HG03196 (cell line): ENCODE measurements at regions not wholly inside any gene's neighbourhood (a gene's known extent, or its start where the extent isn't known, plus 50 kb on each side); places are given as distances from the start of the nearest gene placed in this dataset.

Experiments
- ATAC-seq: cut with Tn5 transposase; IDR thresholded peaks from one replicate; pipeline ENCODE4 v1.9.1; 2021; ENCODE audit not compliant: unreplicated experiment

DNA sequence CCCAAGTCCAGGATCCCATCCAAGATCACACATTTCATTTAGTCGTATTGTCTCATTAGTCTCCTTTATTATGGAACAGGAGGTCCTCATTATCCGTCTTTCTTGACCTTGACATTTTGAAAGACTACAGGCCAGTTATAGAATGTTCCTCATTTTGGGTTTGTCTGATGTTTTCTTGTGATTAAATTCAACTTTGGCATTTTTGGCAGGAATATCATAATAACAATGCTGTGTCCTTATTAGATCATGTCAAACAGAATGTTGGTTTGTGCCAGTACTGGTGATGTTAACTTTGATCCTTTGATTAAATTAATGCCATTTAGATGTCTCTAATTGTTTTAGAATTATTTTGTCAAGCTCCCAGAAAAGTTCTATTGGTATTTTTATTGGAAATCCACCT, 106.5 kb upstream of the FRY start:
- no peak for ATAC-seq

- no peak for ATAC-seq
Measured at GRCh38 chr13:31927219-31927653, 104.3 kb upstream of the FRY start.

DNA sequence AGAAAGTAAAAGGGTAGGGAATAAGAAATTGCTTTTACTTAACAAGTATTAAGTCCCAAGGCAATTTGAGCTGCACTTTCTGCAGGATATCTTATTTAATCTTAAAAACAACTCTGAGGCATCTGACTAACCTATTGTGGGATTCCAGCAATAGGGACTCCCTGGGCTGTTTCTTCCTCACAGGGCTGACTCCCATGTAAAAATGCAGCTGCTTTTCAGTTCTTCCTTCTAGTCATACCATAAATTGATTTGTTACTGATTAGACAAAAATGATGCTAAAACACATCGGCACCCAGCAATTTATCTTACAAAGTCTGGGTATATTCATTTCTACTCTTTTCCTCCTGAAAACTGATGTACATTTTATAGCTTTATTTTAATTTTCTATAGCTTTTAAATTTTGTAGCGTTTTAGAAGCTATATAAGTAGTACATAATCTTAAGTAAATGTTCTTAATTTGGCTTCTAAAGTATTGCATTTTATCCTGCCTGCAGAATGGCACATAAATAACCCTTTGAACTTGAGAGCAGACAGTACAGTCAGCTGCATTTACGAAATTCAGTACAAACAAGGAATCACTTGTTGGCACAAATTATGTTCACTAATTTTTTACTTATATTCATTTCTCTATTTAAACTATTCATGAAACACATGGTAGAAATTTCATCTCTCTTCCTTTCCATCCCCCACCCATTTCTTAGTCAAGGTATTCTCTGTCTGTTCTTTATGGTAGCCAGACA, 102.4 kb upstream of the FRY start:
- no peak for ATAC-seq

DNA sequence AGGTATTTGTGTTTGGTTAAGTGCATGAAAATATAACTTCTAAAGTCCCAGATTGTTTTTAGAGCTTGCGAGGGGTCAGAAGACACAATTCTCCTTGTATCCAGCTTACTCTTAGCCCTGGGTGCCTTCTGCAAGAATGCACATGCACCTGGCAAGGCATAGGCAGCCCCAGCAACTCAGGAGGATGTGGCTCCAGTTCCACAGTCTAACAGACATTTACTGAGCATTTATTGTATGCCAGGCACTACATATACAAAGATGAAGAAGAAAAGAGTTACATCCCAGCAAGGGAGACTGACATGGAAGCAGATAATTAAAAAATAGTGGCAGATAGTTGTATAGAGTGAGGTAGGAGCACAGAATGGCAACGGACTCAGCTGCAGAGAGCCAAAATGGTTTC, 101.1 kb upstream of the FRY start:
- ATAC-seq: peak; percentile 22

DNA sequence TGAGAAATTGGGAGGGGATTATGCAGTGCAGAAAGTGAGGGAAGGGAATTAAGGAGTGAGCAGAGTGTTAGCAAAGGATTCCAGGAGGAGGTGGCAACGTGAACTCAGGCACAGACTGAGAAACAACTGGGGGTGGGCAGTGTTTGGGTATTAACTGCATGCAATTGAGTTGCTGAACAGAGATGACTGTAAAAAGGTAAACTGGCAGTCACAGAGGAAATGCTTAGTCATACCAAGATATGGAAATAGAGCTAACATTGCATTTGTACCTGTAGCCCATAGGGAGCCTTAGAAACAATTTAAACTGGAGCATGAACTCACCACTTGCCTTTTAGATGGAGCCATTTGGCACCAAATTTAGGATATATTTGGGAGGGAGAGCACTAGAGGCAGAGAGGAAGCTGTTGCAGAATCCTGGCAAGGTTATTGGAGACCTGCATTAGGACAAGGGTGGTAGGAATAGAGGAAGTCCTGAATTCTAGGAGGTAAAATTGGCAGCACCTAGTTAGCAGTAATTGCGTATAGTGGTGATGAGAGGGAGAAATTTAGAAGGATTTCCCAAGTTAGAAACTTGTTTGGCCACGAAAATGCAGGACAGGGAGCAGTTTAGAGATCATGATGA, 100.6 kb upstream of the FRY start:
- peak; percentile 99 for ATAC-seq

DNA sequence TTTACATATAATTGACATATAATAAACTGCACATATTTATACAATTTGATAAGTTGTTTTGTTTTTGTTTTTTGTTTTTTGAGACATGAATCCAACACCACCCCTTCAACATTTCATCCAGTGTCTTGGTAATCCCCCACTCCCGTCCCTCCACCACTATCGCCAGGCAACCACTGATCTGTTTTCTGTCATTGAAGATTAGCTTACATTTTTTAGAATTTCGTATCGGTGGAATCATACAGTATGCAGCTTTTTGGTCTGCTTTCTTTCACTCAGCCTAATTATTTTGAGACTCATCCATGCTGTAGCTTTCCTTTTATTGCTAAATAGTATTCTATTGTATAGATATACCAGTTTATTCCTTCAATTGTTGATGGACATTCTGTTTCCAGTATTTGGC, 94.1 kb upstream of the FRY start:
- ATAC-seq: no peak

- no peak for ATAC-seq
Measured at GRCh38 chr13:31940076-31940475, 91.5 kb upstream of the FRY start.

DNA sequence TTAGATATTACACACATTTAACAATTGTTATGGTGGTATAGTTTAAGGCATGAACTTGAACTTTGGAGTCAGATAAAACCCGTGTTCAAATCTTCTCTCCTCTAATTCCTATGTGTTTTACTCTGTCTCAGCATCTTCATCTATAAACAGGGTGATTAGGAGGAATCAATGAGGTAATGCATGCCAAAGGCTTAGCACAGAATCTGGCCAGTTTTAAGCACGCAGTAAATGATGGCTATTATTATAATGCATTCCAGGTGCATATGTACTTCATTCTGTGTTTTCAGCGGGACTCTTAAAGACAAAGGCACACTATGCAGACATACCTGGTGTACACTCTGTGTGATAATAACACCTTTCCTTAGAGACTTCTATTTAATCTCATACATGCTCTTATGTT, 88.0 kb upstream of the FRY start:
- ATAC-seq: no peak

DNA sequence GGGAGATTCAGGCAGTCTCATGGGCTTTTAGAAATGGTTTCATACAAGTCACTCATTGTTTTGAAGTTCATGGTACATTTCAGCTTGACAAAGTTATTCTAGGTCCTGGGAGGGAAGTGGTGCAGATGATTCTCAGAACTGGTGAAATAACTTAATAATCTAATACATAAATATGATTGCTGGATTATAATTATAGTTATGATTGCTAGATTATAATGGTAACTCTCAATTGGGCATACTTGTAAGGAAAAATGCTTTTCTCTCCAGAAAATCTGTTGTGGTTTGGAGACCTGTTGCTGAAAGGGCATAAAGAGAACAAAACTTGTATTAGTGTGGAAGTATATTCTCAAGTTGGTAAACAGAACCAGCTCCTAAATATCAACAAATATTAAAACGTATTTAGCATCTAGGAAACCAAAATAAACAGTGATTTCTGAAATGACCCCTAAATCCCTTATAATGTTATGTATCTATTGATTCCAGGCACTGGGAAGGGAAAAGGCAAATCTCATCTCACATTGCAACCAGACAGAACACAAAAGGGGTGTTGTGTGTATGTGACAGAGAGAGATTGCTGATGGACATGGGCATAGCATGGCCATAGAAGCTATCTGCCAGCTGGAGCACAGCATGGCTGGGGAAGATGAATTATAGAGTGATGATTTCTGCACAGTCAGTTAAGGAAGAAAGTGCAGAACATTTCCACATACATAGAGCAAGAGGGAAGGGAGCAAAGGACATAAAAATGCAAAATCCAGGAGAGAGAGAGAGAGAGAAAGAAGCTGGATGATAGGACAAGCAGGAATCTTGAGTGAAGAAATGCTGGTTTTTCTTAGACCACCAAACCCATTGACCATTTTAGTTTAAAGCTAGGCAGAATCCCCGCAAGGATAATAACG, 87.1 kb upstream of the FRY start:
- no peak for ATAC-seq

GRCh38 chr13:31945202-31945961, 86.2 kb upstream of the FRY start:
- ATAC-seq: no peak

- no peak for ATAC-seq
Measured at GRCh38 chr13:31946091-31946770, 85.3 kb upstream of the FRY start.

- ATAC-seq: no peak
Measured at GRCh38 chr13:31947105-31947504, 84.5 kb upstream of the FRY start.

DNA sequence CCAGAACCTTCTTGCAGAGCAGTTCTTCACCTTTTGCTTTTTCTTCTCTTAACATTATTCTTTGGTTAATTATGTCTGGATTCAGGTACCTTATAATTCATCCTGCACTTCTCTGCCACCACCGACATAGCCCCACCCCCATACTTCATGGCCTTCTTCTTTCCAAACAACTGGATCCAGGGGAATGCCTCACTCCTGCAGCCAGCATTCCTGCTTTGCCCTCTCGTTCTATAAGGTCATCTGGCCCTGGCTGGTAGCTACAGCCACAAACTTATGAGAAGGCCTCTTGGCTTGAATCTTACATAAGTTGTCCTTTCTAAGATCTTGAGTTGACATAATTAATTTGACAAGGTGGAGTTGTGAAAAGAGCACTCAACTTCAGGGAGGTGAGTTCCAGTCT, 84.1 kb upstream of the FRY start:
- ATAC-seq: no peak

DNA sequence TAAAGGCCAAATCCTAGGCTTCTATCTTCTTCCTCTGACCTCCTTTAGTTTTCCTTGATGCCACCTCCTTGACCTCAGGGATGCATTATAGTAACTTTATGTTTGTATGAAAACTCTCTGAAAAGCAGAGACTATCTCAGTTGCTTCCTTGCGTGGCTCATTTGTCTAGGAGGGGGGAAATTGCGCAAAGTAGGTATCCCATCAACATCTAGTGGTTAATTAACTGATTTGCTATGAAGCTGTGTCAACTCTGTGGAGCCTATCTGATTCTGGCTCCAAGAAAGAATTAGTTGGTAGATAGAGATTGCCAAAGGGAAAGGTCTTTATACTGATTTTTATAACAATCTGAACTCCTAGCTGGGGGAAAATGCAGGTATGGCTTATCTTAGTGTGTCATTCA, 82.1 kb upstream of the FRY start:
- ATAC-seq: no peak

DNA sequence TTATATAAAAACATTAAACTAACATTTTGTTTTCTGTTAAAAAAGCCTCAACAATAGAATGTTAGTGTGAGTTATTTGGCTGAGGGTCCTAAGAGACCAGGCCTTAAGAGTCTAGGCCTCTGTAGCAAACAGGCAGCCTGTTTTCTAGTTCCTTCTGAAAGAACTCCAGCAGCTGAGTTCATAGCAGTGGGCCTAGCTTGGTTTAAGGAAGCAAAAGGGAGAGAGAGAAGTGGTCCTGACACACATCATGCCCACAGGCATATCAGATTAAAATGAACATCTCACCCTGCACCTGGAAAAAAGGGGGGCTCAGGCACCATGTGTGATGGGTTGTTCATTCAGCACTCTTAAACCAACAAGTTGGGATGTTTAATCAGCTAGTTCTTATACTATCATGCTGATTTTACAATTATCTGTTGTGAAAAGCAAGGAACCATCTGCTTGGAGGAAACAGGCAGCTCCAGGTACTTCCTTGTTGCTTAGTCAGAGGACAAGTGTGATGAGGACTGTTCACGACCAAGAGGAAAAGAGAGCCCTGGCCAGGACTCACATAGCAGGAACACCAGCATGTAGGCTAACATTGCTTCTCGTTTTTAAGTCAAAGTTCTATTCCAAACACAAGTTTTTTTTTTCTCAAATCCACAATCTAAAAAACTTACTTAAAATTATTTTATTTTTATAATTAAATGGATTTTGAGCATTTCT, 81.3 kb upstream of the FRY start:
- no peak for ATAC-seq

DNA sequence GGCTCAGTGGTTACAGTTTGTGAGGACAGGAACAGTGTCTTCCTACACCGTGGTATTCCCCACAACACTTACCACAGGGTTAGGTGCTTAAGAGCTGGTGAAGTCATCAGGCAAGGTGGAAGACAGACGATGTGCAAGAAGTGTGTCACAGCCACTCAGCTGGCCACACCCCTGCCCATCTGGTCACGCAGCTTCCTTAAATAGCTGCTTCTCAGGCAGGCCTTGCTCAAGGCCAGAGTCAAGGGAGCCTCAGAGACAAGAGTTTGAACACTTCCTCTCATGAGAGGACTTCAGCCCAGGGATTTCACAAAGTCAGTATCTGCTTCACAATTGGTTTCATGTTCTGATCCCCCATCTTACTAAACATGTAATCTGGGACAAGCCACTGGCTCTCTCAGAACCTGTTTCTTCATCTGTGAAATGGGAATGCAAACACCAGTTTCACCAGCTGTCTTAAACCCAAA, 80.3 kb upstream of the FRY start:
- ATAC-seq: peak; percentile 95

- ATAC-seq: no peak
Measured at GRCh38 chr13:31952641-31953380, 78.8 kb upstream of the FRY start.

DNA sequence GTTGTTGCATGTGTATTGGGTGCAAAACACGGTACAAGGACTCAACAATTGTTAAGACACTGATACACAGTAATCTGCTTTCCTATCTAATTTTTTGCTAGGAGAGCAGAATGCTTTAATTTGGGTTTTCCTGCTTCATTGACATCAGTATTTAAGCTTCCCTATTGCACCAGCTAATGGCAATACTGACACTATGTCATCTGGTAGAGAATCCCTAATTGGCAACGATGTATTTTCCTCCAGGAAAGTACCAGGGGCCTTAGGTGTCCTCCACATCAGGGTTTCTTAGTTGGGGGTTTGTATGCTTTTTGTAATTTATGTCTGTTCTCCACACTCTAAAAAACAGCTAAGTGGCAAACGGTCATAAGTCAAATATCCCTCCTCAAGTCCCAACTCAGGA, 76.5 kb upstream of the FRY start:
- ATAC-seq: no peak

GRCh38 chr13:31955741-31956140, 75.8 kb upstream of the FRY start:
- ATAC-seq: no peak
